Testis (tissue), 2 donors: ENCODE measurements at regions not wholly inside any gene's neighbourhood (a gene's known extent, or its start where the extent isn't known, plus 50 kb on each side); places are given as distances from the start of the nearest gene placed in this dataset.

ENCODE experiments used
- CTCF ChIP-seq, 3 experiments: fragments of 450-650 bp in 2 of 3; fragments of 200-600 bp in 1 of 3; sonication (generic) in 1 of 3; IDR thresholded peaks; one replicate each; pipeline ENCODE4 v1.5.1; 2016 to 2019; ENCODE audit warnings: antibody characterized with exemption in 3 of 3, mild to moderate bottlenecking in 2 of 3, moderate library complexity in 1 of 3
- POLR2A ChIP-seq: fragments of 450-650 bp; IDR thresholded peaks from one replicate; pipeline ENCODE4 v1.6.1; 2017; ENCODE audit warnings: antibody characterized with exemption, mild to moderate bottlenecking, moderate library complexity

DNA sequence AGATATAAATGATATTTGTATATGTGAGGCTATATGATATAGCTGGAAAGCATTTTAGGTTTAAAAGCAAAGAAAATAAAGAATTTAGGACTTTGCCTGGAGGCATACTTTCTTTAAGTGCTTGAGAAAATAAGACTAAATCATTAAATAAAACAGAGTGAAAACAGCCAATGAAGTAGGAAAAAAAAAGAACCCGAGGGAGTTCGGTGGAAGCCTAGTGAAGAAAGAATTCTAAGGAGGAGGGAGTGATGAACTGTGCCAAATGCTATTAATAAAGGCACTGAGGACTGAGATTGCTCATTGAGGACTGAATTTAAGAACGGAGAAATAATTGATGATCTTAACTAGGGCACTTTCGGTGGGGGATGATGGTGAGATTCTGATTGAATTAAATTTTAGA lies 573.5 kb downstream of the DSC3 start:
- no peak for TF ChIP-seq CTCF (IDR thresholded peaks at IDR 0.05)
- no peak for TF ChIP-seq POLR2A
